ENCODE measurements at regions not wholly inside any gene's neighbourhood (a gene's known extent, or its start where the extent isn't known, plus 50 kb on each side); places are given as distances from the start of the nearest gene placed in this dataset.

DNA sequence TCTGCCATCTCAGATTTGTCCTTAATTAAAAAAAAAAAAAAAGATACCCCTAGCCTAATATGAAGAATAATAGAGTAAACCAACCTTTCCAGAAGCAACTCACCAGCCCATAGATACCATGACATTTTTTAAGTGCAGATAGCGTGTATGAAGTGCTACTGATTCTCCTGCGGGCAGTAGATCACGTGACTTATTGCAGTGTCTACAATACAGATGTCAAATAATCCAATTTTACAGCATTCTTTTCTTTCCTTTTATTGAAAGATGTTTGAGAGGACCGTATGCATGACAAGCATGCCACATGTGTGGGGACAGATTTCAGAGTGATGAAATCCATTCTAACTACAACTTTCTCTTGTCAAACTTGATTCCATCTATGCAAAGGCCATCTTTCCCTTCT is 232.9 kb upstream of the SP4 start:
- no peak for TF ChIP-seq CTCF (tag by site-specific recombination; IDR thresholded peaks at IDR 0.05)
- TF ChIP-seq GFI1B (tag by site-specific recombination; IDR thresholded peaks at IDR 0.05): no peak
- TF ChIP-seq, protein P1, sequence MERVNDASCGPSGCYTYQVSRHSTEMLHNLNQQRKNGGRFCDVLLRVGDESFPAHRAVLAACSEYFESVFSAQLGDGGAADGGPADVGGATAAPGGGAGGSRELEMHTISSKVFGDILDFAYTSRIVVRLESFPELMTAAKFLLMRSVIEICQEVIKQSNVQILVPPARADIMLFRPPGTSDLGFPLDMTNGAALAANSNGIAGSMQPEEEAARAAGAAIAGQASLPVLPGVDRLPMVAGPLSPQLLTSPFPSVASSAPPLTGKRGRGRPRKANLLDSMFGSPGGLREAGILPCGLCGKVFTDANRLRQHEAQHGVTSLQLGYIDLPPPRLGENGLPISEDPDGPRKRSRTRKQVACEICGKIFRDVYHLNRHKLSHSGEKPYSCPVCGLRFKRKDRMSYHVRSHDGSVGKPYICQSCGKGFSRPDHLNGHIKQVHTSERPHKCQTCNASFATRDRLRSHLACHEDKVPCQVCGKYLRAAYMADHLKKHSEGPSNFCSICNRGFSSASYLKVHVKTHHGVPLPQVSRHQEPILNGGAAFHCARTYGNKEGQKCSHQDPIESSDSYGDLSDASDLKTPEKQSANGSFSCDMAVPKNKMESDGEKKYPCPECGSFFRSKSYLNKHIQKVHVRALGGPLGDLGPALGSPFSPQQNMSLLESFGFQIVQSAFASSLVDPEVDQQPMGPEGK (tag by site-specific recombination; IDR thresholded peaks at IDR 0.05): no peak
- TF ChIP-seq ZNF132 (tag by site-specific recombination; IDR thresholded peaks at IDR 0.05; ENCODE audit: borderline replicate concordance): no peak
- TF ChIP-seq ZNF133 (tag by site-specific recombination; IDR thresholded peaks at IDR 0.05): no peak
- TF ChIP-seq, protein P2, sequence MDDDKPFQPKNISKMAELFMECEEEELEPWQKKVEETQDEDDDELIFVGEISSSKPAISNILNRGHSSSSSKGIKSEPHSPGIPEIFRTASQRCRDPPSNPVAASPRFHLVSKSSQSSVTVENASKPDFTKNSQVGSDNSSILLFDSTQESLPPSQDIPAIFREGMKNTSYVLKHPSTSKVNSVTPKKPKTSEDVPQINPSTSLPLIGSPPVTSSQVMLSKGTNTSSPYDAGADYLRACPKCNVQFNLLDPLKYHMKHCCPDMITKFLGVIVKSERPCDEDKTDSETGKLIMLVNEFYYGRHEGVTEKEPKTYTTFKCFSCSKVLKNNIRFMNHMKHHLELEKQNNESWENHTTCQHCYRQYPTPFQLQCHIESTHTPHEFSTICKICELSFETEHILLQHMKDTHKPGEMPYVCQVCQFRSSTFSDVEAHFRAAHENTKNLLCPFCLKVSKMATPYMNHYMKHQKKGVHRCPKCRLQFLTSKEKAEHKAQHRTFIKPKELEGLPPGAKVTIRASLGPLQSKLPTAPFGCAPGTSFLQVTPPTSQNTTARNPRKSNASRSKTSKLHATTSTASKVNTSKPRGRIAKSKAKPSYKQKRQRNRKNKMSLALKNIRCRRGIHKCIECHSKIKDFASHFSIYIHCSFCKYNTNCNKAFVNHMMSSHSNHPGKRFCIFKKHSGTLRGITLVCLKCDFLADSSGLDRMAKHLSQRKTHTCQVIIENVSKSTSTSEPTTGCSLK (tag by site-specific recombination; IDR thresholded peaks at IDR 0.05): no peak
- TF ChIP-seq ZNF48 (tag by site-specific recombination; IDR thresholded peaks at IDR 0.05): no peak

Data from HEK293 (cell line).